OCI-LY7 (cell line): ENCODE measurements at regions not wholly inside any gene's neighbourhood (a gene's known extent, or its start where the extent isn't known, plus 50 kb on each side); places are given as distances from the start of the nearest gene placed in this dataset.

Source experiments
- BruUV-seq: library from RNA; stranded (reverse); fragments of 400-500 nt; replicated peaks from 2 replicates; lab custom pipeline; 2021; lab: Mats Ljungman, UMichigan
- CTCF ChIA-PET: fragments of 300-600 bp; sonication (Branson Sonifier 250); formaldehyde crosslinking; loops from one replicate; lab custom pipeline; 2022; ENCODE audit warnings: antibody characterized with exemption; ENCODE audit not compliant: unreplicated experiment; lab: Charles Lee
- POLR2A ChIA-PET: fragments of 300-600 bp; sonication (Branson Sonifier 250); formaldehyde crosslinking; loops from one replicate; lab custom pipeline; 2022; ENCODE audit warnings: antibody characterized with exemption; lab: Charles Lee
- DNase-seq: peaks from one replicate; pipeline ENCODE4 v3.0.0-alpha.2; 2015; ENCODE audit warnings: low spot score
- H2AFZ ChIP-seq: fragments of 200-600 bp; sonication (generic), shearing (Covaris generic); 2 replicates; pipeline ENCODE4 v1.6.1; 2014; ENCODE audit warnings: mild to moderate bottlenecking, antibody characterized with exemption, low read length, moderate library complexity
- H3K27ac ChIP-seq: fragments of 200-600 bp; sonication (generic); 2 replicates; pipeline ENCODE4 v1.5.1; 2014; ENCODE audit warnings: mixed run types, low read depth, mild to moderate bottlenecking, moderate library complexity, low read length, inconsistent platforms; ENCODE audit not compliant: poor library complexity, severe bottlenecking
- H3K36me3 ChIP-seq: fragments of 200-600 bp; sonication (generic); 2 replicates; pipeline ENCODE4 v1.6.1; 2014; ENCODE audit warnings: mild to moderate bottlenecking, antibody characterized with exemption, low read length, moderate library complexity, mixed read lengths; ENCODE audit not compliant: insufficient read depth
- H3K4me1 ChIP-seq: fragments of 200-600 bp; sonication (generic); 2 replicates; pipeline ENCODE4 v1.5.1; 2014; ENCODE audit warnings: mild to moderate bottlenecking, low read length; ENCODE audit not compliant: insufficient read depth, poor library complexity, severe bottlenecking
- H3K4me2 ChIP-seq: fragments of 200-600 bp; sonication (generic); 2 replicates; pipeline ENCODE4 v1.6.1; 2014; ENCODE audit warnings: mild to moderate bottlenecking, low read length
- H3K4me3 ChIP-seq: fragments of 200-600 bp; sonication (generic); 2 replicates; pipeline ENCODE4 v1.5.1; 2014; ENCODE audit warnings: mild to moderate bottlenecking, low read depth, low read length; ENCODE audit not compliant: poor library complexity, severe bottlenecking
- H3K79me2 ChIP-seq: fragments of 200-600 bp; sonication (generic); 2 replicates; pipeline ENCODE4 v1.6.1; 2016; ENCODE audit warnings: low read depth, mild to moderate bottlenecking, low read length, moderate library complexity, mixed read lengths; ENCODE audit not compliant: insufficient read depth
- H3K9me2 ChIP-seq: fragments of 200-600 bp; sonication (generic); 2 replicates; pipeline ENCODE4 v1.6.1; 2016; ENCODE audit warnings: mild to moderate bottlenecking, low read length, mixed read lengths; ENCODE audit not compliant: insufficient read depth
- H3K9me3 ChIP-seq: fragments of 200-600 bp; sonication (generic); 2 replicates; pipeline ENCODE4 v1.6.1; 2014; ENCODE audit warnings: mild to moderate bottlenecking, mixed run types, low read length, mixed read lengths
- H4K20me1 ChIP-seq: fragments of 200-600 bp; sonication (generic); 2 replicates; pipeline ENCODE4 v1.6.1; 2014; ENCODE audit warnings: mild to moderate bottlenecking, antibody characterized with exemption, low read length, moderate library complexity, mixed read lengths; ENCODE audit not compliant: insufficient read depth
- EZH2phosphoT487 ChIP-seq: fragments of 200-600 bp; sonication (generic); IDR thresholded peaks from 2 replicates; pipeline ENCODE4 v1.6.1; 2018; ENCODE audit warnings: low read depth, borderline replicate concordance, mild to moderate bottlenecking, mixed run types, antibody characterized with exemption, low read length, moderate library complexity, mixed read lengths
- intact Hi-C: fragments of 100-400 bp; cut with micrococcal nuclease; formaldehyde crosslinking; loops from one replicate; pipeline ENCODE4 v1.10.0; 2022; ENCODE audit not compliant: unreplicated experiment
- TF ChIP-seq, protein P1 (sequence below): fragments of 200-600 bp; sonication (generic); conservative IDR thresholded peaks from 2 replicates; pipeline ENCODE4 v1.5.1; 2014; ENCODE audit warnings: mild to moderate bottlenecking, antibody characterized with exemption, low read length, moderate library complexity, mixed read lengths

DNA sequence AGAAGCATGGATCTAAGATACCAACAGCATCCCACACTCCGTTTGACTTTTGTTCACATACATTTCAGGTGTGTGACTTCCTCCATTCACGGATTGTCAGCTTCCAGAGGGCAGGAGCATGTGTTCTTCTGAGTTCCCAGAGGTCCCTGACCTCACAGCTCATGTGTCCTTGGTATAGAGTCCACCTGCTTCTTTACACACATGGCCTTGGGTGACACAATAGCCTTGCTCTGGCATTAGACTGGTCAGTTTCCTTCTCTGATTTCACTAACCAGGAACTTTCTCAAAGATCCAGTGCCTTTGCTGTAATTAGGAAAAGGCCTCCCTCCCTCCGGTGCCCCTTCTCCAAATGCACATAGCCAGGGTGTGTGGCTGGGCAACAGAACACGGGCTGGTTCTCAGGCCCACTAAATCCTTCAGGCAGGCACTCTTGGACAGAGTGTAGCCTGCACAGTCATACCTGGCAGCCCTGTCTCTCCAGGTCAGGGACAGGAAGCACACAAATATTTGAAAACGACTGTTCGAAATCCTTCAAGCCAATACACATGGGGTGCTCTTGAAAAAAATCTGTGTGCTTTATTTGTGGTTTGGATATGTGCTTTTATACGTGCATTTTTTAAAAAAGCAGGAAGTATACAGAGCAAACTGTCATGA, 81.1 kb downstream of the TRIM42 start:
- POLR2A ChIA-PET = no interaction called here

DNA sequence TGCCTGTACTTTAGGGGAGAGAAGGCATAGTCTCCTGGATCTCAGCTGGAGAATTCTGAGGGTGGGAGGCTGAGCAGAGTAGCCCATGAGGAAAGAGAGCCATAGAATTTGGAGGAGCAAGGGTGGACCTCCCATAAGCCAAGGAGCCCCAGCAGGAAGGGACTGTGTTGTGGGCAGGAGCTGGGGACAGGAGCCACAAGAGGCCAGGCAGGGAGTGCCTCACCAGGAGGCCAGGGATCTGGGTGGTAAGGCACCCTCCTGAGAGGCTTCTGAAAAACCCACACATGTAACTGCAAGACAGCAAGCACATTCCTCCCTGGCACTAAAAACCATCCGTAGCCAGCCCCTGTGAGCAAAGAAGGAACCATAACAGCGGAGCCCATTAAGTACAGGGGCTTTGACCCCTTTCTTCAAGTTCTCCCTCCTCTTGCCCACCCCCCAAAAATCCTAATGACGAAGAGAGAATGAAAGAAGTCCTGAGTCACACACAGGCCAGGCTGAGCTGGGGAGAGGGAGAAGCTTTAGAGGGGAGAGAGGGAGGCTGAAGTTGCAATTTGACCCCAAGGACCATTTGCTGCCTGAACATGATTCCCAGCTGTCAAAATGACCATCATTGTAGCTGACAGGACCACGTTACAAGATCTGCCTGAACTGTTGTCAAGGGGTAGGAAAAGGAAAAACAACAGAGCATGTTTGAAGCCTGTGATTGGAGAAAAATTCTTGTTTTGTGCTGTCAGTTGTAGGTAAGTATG, 82.6 kb downstream of the TRIM42 start:
- H3K79me2 ChIP-seq = no peaks in the 10 kb centered on the region
- no peak for DNase-seq
- BruUV-seq = no TSS peak
- H3K4me1 ChIP-seq = peaks cover 68% of the 10 kb centered on the region
- no peak overlapping the region; the same call in 1 of the 2 replicates for H3K4me2 ChIP-seq
- H3K27ac ChIP-seq = no peak overlapping the region
- no peak overlapping the region for H3K4me3 ChIP-seq
- H2AFZ ChIP-seq = peak overlapping the region; percentile 65; the same call in 1 of the 2 replicates
- ChIA-PET POLR2A (interaction anchor here (0.6 to 0.7 kb wide), 2 partner anchors 78 to 1920 kb away, joined by 3 read pairs; no protein-coding TSS in a partner anchor), CTCF (no interaction called here)
- no peaks in the 10 kb centered on the region for H4K20me1 ChIP-seq
- intact Hi-C loops = no loop called here
- no peaks in the 10 kb centered on the region; the same call in 1 of the 2 replicates for H3K9me3 ChIP-seq
- TF ChIP-seq EZH2phosphoT487 = no peak
- TF ChIP-seq, protein P1, sequence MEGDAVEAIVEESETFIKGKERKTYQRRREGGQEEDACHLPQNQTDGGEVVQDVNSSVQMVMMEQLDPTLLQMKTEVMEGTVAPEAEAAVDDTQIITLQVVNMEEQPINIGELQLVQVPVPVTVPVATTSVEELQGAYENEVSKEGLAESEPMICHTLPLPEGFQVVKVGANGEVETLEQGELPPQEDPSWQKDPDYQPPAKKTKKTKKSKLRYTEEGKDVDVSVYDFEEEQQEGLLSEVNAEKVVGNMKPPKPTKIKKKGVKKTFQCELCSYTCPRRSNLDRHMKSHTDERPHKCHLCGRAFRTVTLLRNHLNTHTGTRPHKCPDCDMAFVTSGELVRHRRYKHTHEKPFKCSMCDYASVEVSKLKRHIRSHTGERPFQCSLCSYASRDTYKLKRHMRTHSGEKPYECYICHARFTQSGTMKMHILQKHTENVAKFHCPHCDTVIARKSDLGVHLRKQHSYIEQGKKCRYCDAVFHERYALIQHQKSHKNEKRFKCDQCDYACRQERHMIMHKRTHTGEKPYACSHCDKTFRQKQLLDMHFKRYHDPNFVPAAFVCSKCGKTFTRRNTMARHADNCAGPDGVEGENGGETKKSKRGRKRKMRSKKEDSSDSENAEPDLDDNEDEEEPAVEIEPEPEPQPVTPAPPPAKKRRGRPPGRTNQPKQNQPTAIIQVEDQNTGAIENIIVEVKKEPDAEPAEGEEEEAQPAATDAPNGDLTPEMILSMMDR = no peak
- no peaks in the 10 kb centered on the region for H3K9me2 ChIP-seq
- H3K36me3 ChIP-seq = no peaks in the 10 kb centered on the region

More for the DNA sequence above, 81.1 kb downstream of the TRIM42 start:
- Histone ChIP-seq H3K4me3 (no peak overlapping the region), H3K27ac (no peak overlapping the region), H4K20me1 (no peaks in the 10 kb centered on the region), H3K4me2 (no peak overlapping the region), H3K9me2 (no peaks in the 10 kb centered on the region), H3K9me3 (no peaks in the 10 kb centered on the region; the same call in 1 of the 2 replicates), H3K4me1 (peaks cover 80% of the 10 kb centered on the region), H3K79me2 (no peaks in the 10 kb centered on the region), H3K36me3 (no peaks in the 10 kb centered on the region), H2AFZ (peak overlapping the region; percentile 50; the same call in 1 of the 2 replicates)
- intact Hi-C loops = loop anchor here (5.0 kb wide), 1 partner anchor 183 kb away; the partner anchor contains the start of gene SLC25A36
- BruUV-seq = no TSS peak
- DNase-seq = no peak
- TF ChIP-seq, protein P1 = no peak
- TF ChIP-seq EZH2phosphoT487 = no peak
- CTCF ChIA-PET = no interaction called here
